Kidney (tissue), 13 donors: ENCODE measurements at regions not wholly inside any gene's neighbourhood (a gene's known extent, or its start where the extent isn't known, plus 50 kb on each side); places are given as distances from the start of the nearest gene placed in this dataset.

Experiments
- DNase-seq, 5 donors: peaks; one replicate each; pipeline ENCODE4 v3.0.0-alpha.2; 2013 to 2020
- FAIRE-seq: peaks from 2 replicates; lab custom pipeline; 2012; peaks lifted over from hg19 to GRCh38; lab: Jason Lieb, UNC
- H3K27ac ChIP-seq, 2 donors: one replicate each; pipeline ENCODE4 v1.7.0; 2013; ENCODE audit warnings: low read depth in 2 of 2, low read length in 2 of 2, inconsistent platforms in 1 of 2
- H3K27me3 ChIP-seq: one replicate; pipeline ENCODE4 v1.7.1; 2013; ENCODE audit warnings: low read length, inconsistent platforms; ENCODE audit not compliant: control insufficient read depth, insufficient read depth
- H3K36me3 ChIP-seq, 3 donors: one replicate each; pipeline versions ENCODE4 v1.7.0 to v1.7.1; 2013; ENCODE audit warnings: low read length in 3 of 3, control low read depth in 1 of 3, inconsistent platforms in 1 of 3; ENCODE audit not compliant: insufficient read depth in 3 of 3, control insufficient read depth in 2 of 3
- H3K4me1 ChIP-seq, 3 donors: one replicate each; pipeline versions ENCODE4 v1.7.0 to v1.7.1; 2013; ENCODE audit warnings: low read length in 3 of 3, inconsistent platforms in 1 of 3, low read depth in 1 of 3; ENCODE audit not compliant: control insufficient read depth in 2 of 3, insufficient read depth in 2 of 3
- H3K4me3 ChIP-seq, 3 donors: one replicate each; pipeline versions ENCODE4 v1.7.0 to v1.8.1; 2013; ENCODE audit warnings: low read length in 3 of 3, control low read depth in 1 of 3, inconsistent platforms in 1 of 3
- H3K9ac ChIP-seq, 3 donors: one replicate each; pipeline versions ENCODE4 v1.7.0 to v1.7.1; 2013; ENCODE audit warnings: low read length in 3 of 3, control low read depth in 1 of 3, inconsistent platforms in 1 of 3
- H3K9me3 ChIP-seq, 3 donors: one replicate each; pipeline versions ENCODE4 v1.7.0 to v1.7.1; 2013; ENCODE audit warnings: low read length in 3 of 3, control low read depth in 1 of 3, inconsistent platforms in 1 of 3; ENCODE audit not compliant: control insufficient read depth in 2 of 3, insufficient read depth in 1 of 3
- intact Hi-C: fragments of 100-400 bp; cut with DNase I; formaldehyde crosslinking; loops from one replicate; pipeline ENCODE4 v1.11.1; 2022
- TF ChIP-seq, protein P1 (sequence below): IDR thresholded peaks from 3 replicates; pipeline ENCODE4 v1.5.1; 2012; ENCODE audit warnings: mild to moderate bottlenecking, moderate library complexity, borderline replicate concordance; ENCODE audit not compliant: insufficient read depth; ENCODE audit errors: extremely low read depth
- donor health status: control.
- donor health status: control.
- donor health status: control.
- donor health status: control.
- donor health status: control.
- donor health status: DM: yes; HTN: yes; CAD: no.
- donor health status: Normal renal cell carcinoma (clear cell type).

- Histone ChIP-seq H3K27ac (no peak overlapping the region), H3K27me3 (no peaks in the 10 kb centered on the region), H3K4me3 (no peak overlapping the region), H3K4me1 (no peaks in the 10 kb centered on the region), H3K36me3 (no peaks in the 10 kb centered on the region), H3K9ac (no peak overlapping the region), H3K9me3 (no peaks in the 10 kb centered on the region)
- no peak for DNase-seq
- TF ChIP-seq, protein P1, sequence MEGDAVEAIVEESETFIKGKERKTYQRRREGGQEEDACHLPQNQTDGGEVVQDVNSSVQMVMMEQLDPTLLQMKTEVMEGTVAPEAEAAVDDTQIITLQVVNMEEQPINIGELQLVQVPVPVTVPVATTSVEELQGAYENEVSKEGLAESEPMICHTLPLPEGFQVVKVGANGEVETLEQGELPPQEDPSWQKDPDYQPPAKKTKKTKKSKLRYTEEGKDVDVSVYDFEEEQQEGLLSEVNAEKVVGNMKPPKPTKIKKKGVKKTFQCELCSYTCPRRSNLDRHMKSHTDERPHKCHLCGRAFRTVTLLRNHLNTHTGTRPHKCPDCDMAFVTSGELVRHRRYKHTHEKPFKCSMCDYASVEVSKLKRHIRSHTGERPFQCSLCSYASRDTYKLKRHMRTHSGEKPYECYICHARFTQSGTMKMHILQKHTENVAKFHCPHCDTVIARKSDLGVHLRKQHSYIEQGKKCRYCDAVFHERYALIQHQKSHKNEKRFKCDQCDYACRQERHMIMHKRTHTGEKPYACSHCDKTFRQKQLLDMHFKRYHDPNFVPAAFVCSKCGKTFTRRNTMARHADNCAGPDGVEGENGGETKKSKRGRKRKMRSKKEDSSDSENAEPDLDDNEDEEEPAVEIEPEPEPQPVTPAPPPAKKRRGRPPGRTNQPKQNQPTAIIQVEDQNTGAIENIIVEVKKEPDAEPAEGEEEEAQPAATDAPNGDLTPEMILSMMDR, result no peak
- no peak for FAIRE-seq
- intact Hi-C loops, result no loop called here
These were observed 65.6 kb downstream of the DDIT4L start for GRCh38 chr4:100124715-100125114.

GRCh38 chr4:100118181-100118580, 72.1 kb downstream of the DDIT4L start:
- intact Hi-C loops, result no loop called here
- H3K27me3 ChIP-seq, result no peaks in the 10 kb centered on the region
- no peaks in the 10 kb centered on the region for H3K9me3 ChIP-seq
- peaks cover 0 to 2% (median 2%) of the 10 kb centered on the region in 3 donors for H3K4me1 ChIP-seq
- peak in 2 of 5 donors; percentile 25 to 31 for DNase-seq
- TF ChIP-seq, protein P1, result no peak
- no peak overlapping the region for H3K9ac ChIP-seq
- no peaks in the 10 kb centered on the region for H3K36me3 ChIP-seq
- H3K27ac ChIP-seq, result no peak overlapping the region
- no peak overlapping the region for H3K4me3 ChIP-seq
- FAIRE-seq, result no peak

DNA sequence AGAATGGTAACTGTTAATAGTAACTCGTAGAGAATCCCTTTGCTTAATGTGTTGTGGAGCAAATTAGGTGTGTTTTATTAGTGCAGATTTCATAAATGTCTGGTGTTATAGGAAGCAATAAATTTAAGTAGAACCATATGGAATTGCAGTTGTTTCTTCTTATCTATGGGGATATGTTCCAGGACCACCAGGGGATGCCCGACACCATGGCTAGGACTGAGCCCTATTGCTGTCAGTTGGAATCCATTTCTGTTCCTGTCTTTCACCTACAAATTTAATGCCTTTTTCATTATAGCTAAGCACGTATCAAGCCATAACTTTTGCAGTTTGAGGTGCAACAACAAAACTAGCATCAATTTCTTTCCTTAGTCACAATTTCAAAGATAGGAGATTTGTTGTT, 72.5 kb downstream of the DDIT4L start:
- Histone ChIP-seq H3K27ac (no peak overlapping the region), H3K36me3 (no peaks in the 10 kb centered on the region), H3K9me3 (no peaks in the 10 kb centered on the region), H3K4me3 (no peak overlapping the region), H3K9ac (no peak overlapping the region), H3K27me3 (no peaks in the 10 kb centered on the region), H3K4me1 (peaks cover 0 to 2% (median 2%) of the 10 kb centered on the region in 3 donors)
- DNase-seq, result peak in 3 of 5 donors; percentile 21 to 66 (median 51)
- intact Hi-C loops, result no loop called here
- no peak for FAIRE-seq
- TF ChIP-seq, protein P1, result no peak

DNA sequence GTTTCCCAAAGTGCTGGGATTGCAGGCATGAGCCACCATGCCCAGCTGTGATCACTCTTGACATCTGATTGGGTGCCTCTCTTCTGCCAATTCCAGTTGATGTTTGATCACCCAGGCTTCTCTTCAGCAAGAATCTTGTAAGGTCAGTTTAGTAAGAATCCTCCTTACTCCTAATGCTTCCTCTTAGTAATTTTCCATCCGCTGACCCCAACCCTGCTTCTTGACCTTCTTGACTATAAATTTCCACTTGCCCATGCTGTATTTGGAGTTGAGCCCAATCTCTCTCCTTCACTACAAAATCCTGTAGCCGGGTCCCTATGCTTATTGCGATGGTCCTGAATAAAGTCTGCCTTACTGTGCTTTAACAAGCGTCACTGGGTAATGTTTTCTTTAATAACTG, 75.4 kb downstream of the DDIT4L start:
- intact Hi-C loops, result no loop called here
- Histone ChIP-seq H3K4me1 (peaks cover 0 to 2% (median 2%) of the 10 kb centered on the region in 3 donors), H3K9me3 (no peaks in the 10 kb centered on the region), H3K9ac (no peak overlapping the region), H3K27ac (peak overlapping the region in 1 of 2 donors; percentile 35), H3K36me3 (no peaks in the 10 kb centered on the region), H3K27me3 (no peaks in the 10 kb centered on the region), H3K4me3 (no peak overlapping the region)
- TF ChIP-seq, protein P1, result no peak
- FAIRE-seq (peak; percentile 27), DNase-seq (peak in 2 of 5 donors; percentile 29 to 50)
